B cell (primary cell): ENCODE measurements at regions not wholly inside any gene's neighbourhood (a gene's known extent, or its start where the extent isn't known, plus 50 kb on each side); places are given as distances from the start of the nearest gene placed in this dataset.
A peak's percentile ranks its signal among the peaks of the same experiment; 100 is the strongest.

Source experiments
- ATAC-seq: fragments of 200-7000 bp; cut with Tn5 transposase; one replicate; pipeline ENCODE4 v1.10.0; 2021; ENCODE audit warnings: low read depth, mild to moderate bottlenecking, moderate number of reproducible peaks, moderate library complexity
- CTCF ChIA-PET: fragments of 350-600 bp; sonication (Branson Sonifier 250); formaldehyde crosslinking; loops from one replicate; lab custom pipeline; 2021; ENCODE audit warnings: antibody characterized with exemption, inconsistent platforms; lab: Charles Lee
- POLR2A ChIA-PET: fragments of 350-600 bp; sonication (Branson Sonifier 250); formaldehyde crosslinking; loops from one replicate; lab custom pipeline; 2021; ENCODE audit warnings: antibody characterized with exemption; lab: Charles Lee
- DNase-seq: peaks from one replicate; pipeline ENCODE4 v3.0.0; 2013
- H2AFZ ChIP-seq: 2 replicates; pipeline ENCODE4 v1.6.1; 2012; ENCODE audit warnings: mild to moderate bottlenecking, low read depth, low read length; ENCODE audit not compliant: insufficient read depth, poor library complexity, severe bottlenecking
- H3K27ac ChIP-seq, 2 donors: 1 replicate in 1 of 2; 2 replicates in 1 of 2; pipeline ENCODE4 v1.5.1; 2012 to 2013; ENCODE audit warnings: low read length in 2 of 2, mild to moderate bottlenecking in 2 of 2, moderate library complexity in 1 of 2
- H3K27me3 ChIP-seq, 4 experiments: fragments of 200-600 bp in 1 of 4; sonication (generic) in 1 of 4; replicated peaks in 1 of 4; 1 replicate in 2 of 4; 2 replicates in 2 of 4; pipeline versions ENCODE4 v1.6.1 to v1.7.0; 2013 to 2016; ENCODE audit warnings: low read length in 3 of 4, mild to moderate bottlenecking in 2 of 4, mixed read lengths in 1 of 4, moderate library complexity in 1 of 4; ENCODE audit not compliant: insufficient read depth in 4 of 4, control insufficient read depth in 3 of 4; ENCODE audit errors: control extremely low read depth in 1 of 4
- H3K36me3 ChIP-seq, 2 experiments: replicated peaks in 1 of 2; 1 replicate in 1 of 2; 2 replicates in 1 of 2; pipeline versions ENCODE4 v1.6.1 to v1.7.1; 2013; ENCODE audit warnings: low read length in 1 of 2; ENCODE audit not compliant: insufficient read depth in 2 of 2, control insufficient read depth in 1 of 2; ENCODE audit errors: control extremely low read depth in 1 of 2, extremely low read depth in 1 of 2
- H3K4me1 ChIP-seq, 2 donors: fragments of 200-600 bp in 1 of 2; sonication (generic) in 1 of 2; 1 replicate in 1 of 2; 2 replicates in 1 of 2; pipeline versions ENCODE4 v1.5.1 to v1.6.1; 2013 to 2017; ENCODE audit warnings: low read length in 2 of 2; ENCODE audit not compliant: control insufficient read depth in 2 of 2, insufficient read depth in 2 of 2
- H3K4me2 ChIP-seq: replicated peaks from 2 replicates; pipeline ENCODE3; 2012; ENCODE audit warnings: mild to moderate bottlenecking, low read depth, low read length; ENCODE audit not compliant: poor library complexity, severe bottlenecking
- H3K4me3 ChIP-seq, 5 experiments: fragments of 200-600 bp in 1 of 5; sonication (generic) in 1 of 5; 1 replicate in 3 of 5; 2 replicates in 2 of 5; pipeline versions ENCODE4 v1.5.1 to v1.7.0; 2011 to 2016; ENCODE audit warnings: low read length in 4 of 5, mild to moderate bottlenecking in 4 of 5, low read depth in 2 of 5, control low read depth in 1 of 5, moderate library complexity in 1 of 5; ENCODE audit not compliant: insufficient read depth in 1 of 5; ENCODE audit errors: control extremely low read depth in 1 of 5, extremely low read depth in 1 of 5
- H3K79me2 ChIP-seq: fragments of 200-600 bp; sonication (generic); one replicate; pipeline ENCODE4 v1.6.0; 2016; ENCODE audit warnings: low read length; ENCODE audit not compliant: control insufficient read depth, insufficient read depth
- H3K9ac ChIP-seq: fragments of 200-600 bp; sonication (generic); 2 replicates; pipeline ENCODE4 v1.6.1; 2017; ENCODE audit warnings: mild to moderate bottlenecking, low read length, moderate library complexity
- H3K9me3 ChIP-seq, 3 donors: one replicate each; pipeline versions ENCODE4 v1.6.1 to v1.7.1; 2013; ENCODE audit warnings: low read length in 2 of 3; ENCODE audit not compliant: control insufficient read depth in 2 of 3, insufficient read depth in 1 of 3; ENCODE audit errors: control extremely low read depth in 1 of 3
- H4K20me1 ChIP-seq: 2 replicates; pipeline ENCODE4 v1.6.0; 2012; ENCODE audit warnings: mild to moderate bottlenecking, low read length; ENCODE audit not compliant: insufficient read depth, control insufficient read depth, poor library complexity, severe bottlenecking
- H3K27ac Mint-ChIP-seq: one replicate; pipeline ENCODE4 v1.8.0; 2021; ENCODE audit warnings: mixed read lengths
- H3K27me3 Mint-ChIP-seq: one replicate; pipeline ENCODE4 v1.8.0; 2021; ENCODE audit warnings: mixed read lengths
- H3K4me1 Mint-ChIP-seq: one replicate; pipeline ENCODE4 v1.8.0; 2021; ENCODE audit warnings: mixed read lengths
- H3K4me3 Mint-ChIP-seq: one replicate; pipeline ENCODE4 v1.8.0; 2021; ENCODE audit warnings: mixed read lengths
- H3K9me3 Mint-ChIP-seq: one replicate; pipeline ENCODE4 v1.8.0; 2022; ENCODE audit warnings: mixed read lengths; ENCODE audit not compliant: insufficient read depth
- CTCF ChIP-seq: fragments of 200-600 bp; IDR thresholded peaks from one replicate; pipeline ENCODE4 v1.8.0; 2022; ENCODE audit warnings: antibody characterized with exemption, mild to moderate bottlenecking
- EZH2 ChIP-seq: IDR thresholded peaks from 2 replicates; pipeline ENCODE4 v1.6.1; 2012; ENCODE audit warnings: borderline replicate concordance, low read depth, mild to moderate bottlenecking, moderate library complexity, low read length; ENCODE audit not compliant: insufficient read depth, poor library complexity, severe bottlenecking
- WGBS: methylation state at CpG from one replicate; pipeline ENCODE4 v1.1.5; 2013; ENCODE audit warnings: missing lambda C conversion rate; ENCODE audit not compliant: insufficient coverage; 5-methylcytosine and 5-hydroxymethylcytosine counted together
- intact Hi-C: fragments of 100-400 bp; cut with micrococcal nuclease; formaldehyde crosslinking; loops from one replicate; pipeline ENCODE4 v1.10.0; 2022

GRCh38 chr12:92469837-92470236 lies 233.0 kb upstream of the PLEKHG7 start:
- no peaks in the 10 kb centered on the region for H3K9me3 Mint-ChIP-seq
- Histone ChIP-seq H3K9ac (peak overlapping the region; percentile 36), H3K36me3 (peaks cover 0 to 14% of the 10 kb centered on the region in 2 experiments), H2AFZ (no peak overlapping the region), H3K4me3 (peak overlapping the region in 3 of 5 experiments; percentile 22 to 93 (median 30)), H3K4me2 (peak overlapping the region; percentile 75), H3K27ac (peak overlapping the region; percentile 85 to 93), H3K27me3 (no peaks in the 10 kb centered on the region), H3K4me1 (peaks cover 78 to 81% of the 10 kb centered on the region in 2 donors), H3K79me2 (peaks cover 76% of the 10 kb centered on the region), H3K9me3 (no peaks in the 10 kb centered on the region), H4K20me1 (no peaks in the 10 kb centered on the region)
- peaks cover 81% of the 10 kb centered on the region for H3K4me1 Mint-ChIP-seq
- ChIA-PET CTCF (interaction anchor here (0.9 to 2.3 kb wide), 13 partner anchors 16 to 1087 kb away, joined by 3 to 14 read pairs (median 4); partner anchors contain the start of gene BTG1), POLR2A (interaction anchor here (0.5 to 2.5 kb wide), 5 partner anchors 24 to 325 kb away, joined by 3 to 22 read pairs (median 4); partner anchors contain the start of gene BTG1)
- DNase-seq (no peak), ATAC-seq (no peak)
- TF ChIP-seq EZH2 (no peak), CTCF (no peak)
- peak overlapping the region; percentile 71 for H3K27ac Mint-ChIP-seq
- WGBS, result 93% methylated on average over 6 of the region's 6 CpGs
- H3K27me3 Mint-ChIP-seq, result no peaks in the 10 kb centered on the region
- peak overlapping the region; percentile 44 for H3K4me3 Mint-ChIP-seq
- intact Hi-C loops, result loop anchor here (1.0 to 5.0 kb wide), 4 partner anchors 8 to 38 kb away; no protein-coding TSS in a partner anchor

- Histone ChIP-seq H3K79me2 (peaks cover 68% of the 10 kb centered on the region), H2AFZ (peak overlapping the region; percentile 6), H3K36me3 (peaks cover 0 to 13% of the 10 kb centered on the region in 2 experiments), H3K4me2 (peak overlapping the region; percentile 75), H3K27ac (peak overlapping the region; percentile 85 to 93), H3K9ac (peak overlapping the region; percentile 81), H3K27me3 (no peaks in the 10 kb centered on the region), H3K4me1 (peaks cover 79 to 83% of the 10 kb centered on the region in 2 donors), H3K4me3 (peak overlapping the region; percentile 61 to 93 (median 68)), H3K9me3 (no peaks in the 10 kb centered on the region), H4K20me1 (no peaks in the 10 kb centered on the region)
- ChIA-PET POLR2A (interaction anchor here (1.0 to 2.5 kb wide), 3 partner anchors 23 to 323 kb away, joined by 3 to 22 read pairs (median 17); partner anchors contain the start of gene BTG1), CTCF (interaction anchor here (0.9 to 2.3 kb wide), 7 partner anchors 23 to 323 kb away, joined by 3 to 14 read pairs (median 5); partner anchors contain the start of gene BTG1)
- 63% methylated on average over 6 of the region's 8 CpGs for WGBS
- Mint-ChIP-seq H3K4me3 (peak overlapping the region; percentile 94), H3K4me1 (peaks cover 80% of the 10 kb centered on the region), H3K9me3 (no peaks in the 10 kb centered on the region), H3K27ac (peak overlapping the region; percentile 95), H3K27me3 (no peaks in the 10 kb centered on the region)
- DNase-seq (no peak), ATAC-seq (no peak)
- intact Hi-C loops, result loop anchor here (5.0 kb wide), 1 partner anchor 36 kb away; no protein-coding TSS in a partner anchor
- no peak for TF ChIP-seq EZH2
- TF ChIP-seq CTCF, result no peak
Measured at GRCh38 chr12:92468358-92469020, 234.3 kb upstream of the PLEKHG7 start.
